HG02852 (cell line): ENCODE measurements at regions not wholly inside any gene's neighbourhood (a gene's known extent, or its start where the extent isn't known, plus 50 kb on each side); places are given as distances from the start of the nearest gene placed in this dataset.
"Not testable (repeated sequence)": the region's sequence is repeated elsewhere in the genome, so short reads cannot be mapped to it uniquely, and the experiment has no call there.

Experiments used
- ATAC-seq: cut with Tn5 transposase; IDR thresholded peaks from one replicate; pipeline ENCODE4 v1.9.1; 2021; ENCODE audit warnings: mild to moderate bottlenecking, moderate library complexity; ENCODE audit not compliant: unreplicated experiment

- ATAC-seq, result not testable (repeated sequence)
These were observed 178.9 kb upstream of the IPO5 start for GRCh38 chr13:97774391-97775100.

GRCh38 chr13:97780486-97780885, 173.0 kb upstream of the IPO5 start:
- no peak for ATAC-seq

GRCh38 chr13:97781891-97782305, 171.6 kb upstream of the IPO5 start:
- ATAC-seq, result no peak

- ATAC-seq, result no peak
These were observed 167.0 kb upstream of the IPO5 start for GRCh38 chr13:97786510-97786909.

- ATAC-seq, result no peak
These were observed 155.9 kb upstream of the IPO5 start for GRCh38 chr13:97797553-97797952.

- ATAC-seq, result no peak
These were observed 155.2 kb upstream of the IPO5 start for GRCh38 chr13:97798171-97798821.

GRCh38 chr13:97798836-97799235, 154.6 kb upstream of the IPO5 start:
- ATAC-seq, result no peak

- no peak for ATAC-seq
These were observed 151.3 kb upstream of the IPO5 start for GRCh38 chr13:97802213-97802612.

GRCh38 chr13:97809576-97809975, 143.9 kb upstream of the IPO5 start:
- no peak for ATAC-seq

GRCh38 chr13:97810152-97810551, 143.3 kb upstream of the IPO5 start:
- ATAC-seq, result no peak

GRCh38 chr13:97822377-97822776, 131.1 kb upstream of the IPO5 start:
- no peak for ATAC-seq

- ATAC-seq, result no peak
These were observed 127.0 kb upstream of the IPO5 start for GRCh38 chr13:97826421-97827012.

- no peak for ATAC-seq
These were observed 119.2 kb upstream of the IPO5 start for GRCh38 chr13:97834250-97834649.

GRCh38 chr13:97843189-97843588, 110.3 kb upstream of the IPO5 start:
- no peak for ATAC-seq

GRCh38 chr13:97844151-97844550, 109.3 kb upstream of the IPO5 start:
- ATAC-seq, result no peak

GRCh38 chr13:97848886-97849285, 104.6 kb upstream of the IPO5 start:
- ATAC-seq, result no peak

GRCh38 chr13:97849305-97849704, 104.2 kb upstream of the IPO5 start:
- peak; percentile 87 for ATAC-seq

- ATAC-seq, result no peak
These were observed 102.2 kb upstream of the IPO5 start for GRCh38 chr13:97851269-97851668.

GRCh38 chr13:97852181-97852874, 101.1 kb upstream of the IPO5 start:
- ATAC-seq, result no peak

- ATAC-seq, result no peak
These were observed 99.9 kb upstream of the IPO5 start for GRCh38 chr13:97853550-97853949.

- peak; percentile 4 for ATAC-seq
These were observed 97.7 kb upstream of the IPO5 start for GRCh38 chr13:97855570-97856303.
